ENCODE measurements at regions not wholly inside any gene's neighbourhood (a gene's known extent, or its start where the extent isn't known, plus 50 kb on each side); places are given as distances from the start of the nearest gene placed in this dataset.
"Not testable (repeated sequence)": the region's sequence is repeated elsewhere in the genome, so short reads cannot be mapped to it uniquely, and the experiment has no call there.

GRCh38 chr7:96558530-96558929, 151.1 kb downstream of the SEM1 start:
- ATAC-seq (no peak), FAIRE-seq (no peak), DNase-seq (ENCODE audit: low read depth in 1 of 2, low spot score in 1 of 2) (no peak)
- POLR2A ChIA-PET = no interaction called here
- Histone ChIP-seq H3K27ac (no peak overlapping the region), H3K4me1 (no peaks in the 10 kb centered on the region), H3K4me3 (no peak overlapping the region), H3K4me2 (no peak overlapping the region), H3K9me3 (no peaks in the 10 kb centered on the region)
- 44% methylated on average over 2 of the region's 2 CpGs for WGBS (ENCODE audit: missing lambda C conversion rate)
- CTCF ChIA-PET = no interaction called here
- TF ChIP-seq, protein P1, sequence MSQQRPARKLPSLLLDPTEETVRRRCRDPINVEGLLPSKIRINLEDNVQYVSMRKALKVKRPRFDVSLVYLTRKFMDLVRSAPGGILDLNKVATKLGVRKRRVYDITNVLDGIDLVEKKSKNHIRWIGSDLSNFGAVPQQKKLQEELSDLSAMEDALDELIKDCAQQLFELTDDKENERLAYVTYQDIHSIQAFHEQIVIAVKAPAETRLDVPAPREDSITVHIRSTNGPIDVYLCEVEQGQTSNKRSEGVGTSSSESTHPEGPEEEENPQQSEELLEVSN (IDR thresholded peaks at IDR 0.05; ENCODE audit: borderline replicate concordance, low read depth) = no peak
- TF ChIP-seq HMGXB4 (CRISPR knock-in tag; IDR thresholded peaks at IDR 0.05; ENCODE audit: borderline replicate concordance) (no peak), FOSB (CRISPR knock-in tag; IDR thresholded peaks at IDR 0.05) (no peak), HOXB5 (CRISPR knock-in tag; IDR thresholded peaks at IDR 0.05) (no peak), ESRRA (IDR thresholded peaks at IDR 0.05; ENCODE audit: borderline replicate concordance, low read length) (no peak), RARB (CRISPR knock-in tag; IDR thresholded peaks at IDR 0.05) (no peak), ZFP36 (IDR thresholded peaks at IDR 0.05; ENCODE audit: borderline replicate concordance, partially characterized antibody) (no peak), POLR2AphosphoS2 (conservative IDR thresholded peaks at IDR 0.05; ENCODE audit: low read length) (no peak), HOXB13 (CRISPR knock-in tag; IDR thresholded peaks at IDR 0.05; ENCODE audit: low read depth) (no peak), RAD21 (conservative IDR thresholded peaks at IDR 0.05 in 1 of 2, IDR thresholded peaks at IDR 0.05 in 1 of 2) (no peak), NFE2L2 (conservative IDR thresholded peaks at IDR 0.05; ENCODE audit: low read length) (no peak), EHMT2 (IDR thresholded peaks at IDR 0.05; ENCODE audit: low read depth) (no peak), MAX (IDR thresholded peaks at IDR 0.05) (no peak), BHLHE40 (IDR thresholded peaks at IDR 0.05; ENCODE audit: low read depth, low read length) (no peak), POLR2A (IDR thresholded peaks at IDR 0.05; ENCODE audit: low read length) (no peak), TFCP2L1 (CRISPR knock-in tag; IDR thresholded peaks at IDR 0.05) (no peak), JUN (IDR thresholded peaks at IDR 0.05) (no peak), EP300 (IDR thresholded peaks at IDR 0.05) (no peak)
- TF ChIP-seq, protein P2, sequence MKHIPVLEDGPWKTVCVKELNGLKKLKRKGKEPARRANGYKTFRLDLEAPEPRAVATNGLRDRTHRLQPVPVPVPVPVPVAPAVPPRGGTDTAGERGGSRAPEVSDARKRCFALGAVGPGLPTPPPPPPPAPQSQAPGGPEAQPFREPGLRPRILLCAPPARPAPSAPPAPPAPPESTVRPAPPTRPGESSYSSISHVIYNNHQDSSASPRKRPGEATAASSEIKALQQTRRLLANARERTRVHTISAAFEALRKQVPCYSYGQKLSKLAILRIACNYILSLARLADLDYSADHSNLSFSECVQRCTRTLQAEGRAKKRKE (CRISPR knock-in tag; IDR thresholded peaks at IDR 0.05; ENCODE audit: low read depth) = no peak

DNA sequence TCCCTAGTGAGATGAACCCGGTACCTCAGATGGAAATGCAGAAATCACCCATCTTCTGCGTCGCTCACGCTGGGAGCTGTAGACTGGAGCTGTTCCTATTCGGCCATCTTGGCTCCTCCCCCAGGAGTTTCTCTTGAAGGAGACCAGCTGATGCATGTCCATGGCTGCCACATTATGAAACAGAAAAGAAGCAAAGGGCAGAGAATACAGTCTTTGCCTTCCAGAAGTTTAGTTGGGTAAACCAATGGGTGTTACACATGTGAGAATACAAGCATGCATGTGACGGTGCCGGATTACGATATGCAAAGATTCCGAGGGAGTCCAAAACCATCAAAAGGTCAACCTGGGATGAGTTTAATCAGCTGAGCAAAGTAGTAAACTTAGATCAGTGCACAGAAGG, 151.6 kb downstream of the SEM1 start:
- DNase-seq (ENCODE audit: low read depth in 1 of 2, low spot score in 1 of 2) (no peak), FAIRE-seq (no peak), ATAC-seq (no peak)
- ChIA-PET POLR2A (no interaction called here), CTCF (no interaction called here)
- TF ChIP-seq KDM5A (IDR thresholded peaks at IDR 0.05) (no peak), ZC3H11A (IDR thresholded peaks at IDR 0.05) (no peak), EHF (CRISPR knock-in tag; IDR thresholded peaks at IDR 0.05) (no peak), ESRRA (IDR thresholded peaks at IDR 0.05; ENCODE audit: borderline replicate concordance, low read length) (no peak), MAZ (IDR thresholded peaks at IDR 0.05; ENCODE audit: borderline replicate concordance, low read depth, low read length) (no peak), HDAC2 (IDR thresholded peaks at IDR 0.05) (no peak), HEYL (CRISPR knock-in tag; IDR thresholded peaks at IDR 0.05) (no peak)
- TF ChIP-seq, protein P2 (CRISPR knock-in tag; IDR thresholded peaks at IDR 0.05; ENCODE audit: low read depth) = no peak
- Histone ChIP-seq H3K9me3 (no peaks in the 10 kb centered on the region), H3K4me2 (no peak overlapping the region), H3K27ac (no peak overlapping the region), H3K4me3 (no peak overlapping the region), H3K4me1 (no peaks in the 10 kb centered on the region)
- 81% methylated on average over 8 of the region's 9 CpGs for WGBS (ENCODE audit: missing lambda C conversion rate)

DNA sequence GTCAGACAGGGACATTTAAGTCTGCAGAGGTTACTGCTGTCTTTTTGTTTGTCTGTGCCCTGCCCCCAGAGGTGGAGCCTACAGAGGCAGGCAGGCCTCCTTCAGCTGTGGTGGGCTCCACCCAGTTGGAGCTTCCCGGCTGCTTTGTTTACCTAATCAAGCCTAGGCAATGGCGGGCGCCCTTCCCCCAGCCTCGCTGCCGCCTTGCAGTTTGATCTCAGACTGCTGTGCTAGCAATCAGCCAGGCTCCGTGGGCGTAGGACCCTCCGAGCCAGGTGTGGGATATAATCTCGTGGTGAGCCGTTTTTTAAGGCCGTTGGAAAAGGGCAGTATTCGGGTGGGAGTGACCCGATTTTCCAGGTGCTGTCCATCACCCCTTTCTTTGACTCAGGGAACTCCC, 152.0 kb downstream of the SEM1 start:
- DNase-seq (ENCODE audit: low read depth in 1 of 2, low spot score in 1 of 2); POLR2A ChIA-PET; H3K4me1 ChIP-seq; H3K4me3 ChIP-seq; H3K9me3 ChIP-seq; ATAC-seq; FAIRE-seq; H3K27ac ChIP-seq; CTCF ChIA-PET; H3K4me2 ChIP-seq: not testable (repeated sequence)
- WGBS (ENCODE audit: missing lambda C conversion rate) = 19% methylated on average over 8 of the region's 13 CpGs

All from A549 (cell line).